A549 (cell line): ENCODE measurements at regions not wholly inside any gene's neighbourhood (a gene's known extent, or its start where the extent isn't known, plus 50 kb on each side); places are given as distances from the start of the nearest gene placed in this dataset.

Experiments
- ATAC-seq, 2 experiments: fragments of 200-7000 bp in 1 of 2; fragments of >200 bp in 1 of 2; cut with Nextera tagmentation in 1 of 2; cut with Tn5 transposase in 1 of 2; 3 replicates each; pipeline versions ENCODE4 v1.8.0 to v1.9.1; 2018 to 2020; ENCODE audit warnings: mild to moderate bottlenecking in 1 of 2, moderate library complexity in 1 of 2
- CTCF ChIA-PET: fragments of 300-600 bp; sonication (Branson Sonifier 250); formaldehyde crosslinking; extraction: SDS; loops from one replicate; lab custom pipeline; 2021; ENCODE audit warnings: antibody characterized with exemption, inconsistent platforms; lab: Yijun Ruan, JAX
- POLR2A ChIA-PET: fragments of 350-600 bp; formaldehyde crosslinking; extraction: SDS; loops from one replicate; lab custom pipeline; 2021; ENCODE audit warnings: antibody characterized with exemption, inconsistent platforms; lab: Yijun Ruan, JAX
- DNase-seq, 2 experiments: peaks; one replicate each; pipeline versions ENCODE4 v3.0.0 to v3.0.0-alpha.2; 2011 to 2016; ENCODE audit warnings: low read depth in 1 of 2, low spot score in 1 of 2
- FAIRE-seq: peaks from 2 replicates; lab custom pipeline; 2011; peaks lifted over from hg19 to GRCh38; lab: Jason Lieb, UNC
- H3K27ac ChIP-seq, 2 experiments: fragments of >200 bp; sonication (Bioruptor Twin); formaldehyde crosslinking; 3 replicates each; pipeline ENCODE4 v1.5.1; 2016 to 2017
- H3K4me1 ChIP-seq: fragments of >200 bp; sonication (Bioruptor Twin); formaldehyde crosslinking; 3 replicates; pipeline ENCODE4 v1.6.1; 2016
- H3K4me2 ChIP-seq: fragments of >200 bp; sonication (Bioruptor Twin); formaldehyde crosslinking; 3 replicates; pipeline ENCODE4 v1.6.1; 2016
- H3K4me3 ChIP-seq: fragments of >200 bp; sonication (Bioruptor Twin); formaldehyde crosslinking; 3 replicates; pipeline ENCODE4 v1.5.1; 2016
- H3K9me3 ChIP-seq: fragments of >200 bp; sonication (Bioruptor Twin); formaldehyde crosslinking; 3 replicates; pipeline ENCODE4 v1.6.1; 2016
- CBX8 ChIP-seq: fragments of 200-600 bp; sonication (generic); IDR thresholded peaks from 2 replicates; pipeline ENCODE4 v1.6.1; 2016
- CHD4 ChIP-seq: fragments of 200-600 bp; sonication (generic); IDR thresholded peaks from 2 replicates; pipeline ENCODE4 v1.6.1; 2016; ENCODE audit warnings: antibody characterized with exemption, mild to moderate bottlenecking, borderline replicate concordance
- EP300 ChIP-seq, 2 experiments: fragments of >200 bp; sonication (Bioruptor Twin); formaldehyde crosslinking; IDR thresholded peaks; 2 replicates in 1 of 2; 3 replicates in 1 of 2; pipeline ENCODE4 v1.6.1; 2016 to 2017
- GATA3 ChIP-seq: IDR thresholded peaks from 2 replicates; pipeline ENCODE4 v1.6.1; 2012; ENCODE audit warnings: borderline replicate concordance
- HOXB13 ChIP-seq: fragments of 250-450 bp; sonication (Bioruptor Pico); IDR thresholded peaks from 2 replicates; pipeline ENCODE4 v1.5.0; 2020; ENCODE audit warnings: low read depth, mild to moderate bottlenecking, moderate library complexity
- HOXB5 ChIP-seq: fragments of 250-450 bp; sonication (Bioruptor Pico); IDR thresholded peaks from 2 replicates; pipeline ENCODE4 v1.5.0; 2020; ENCODE audit warnings: mild to moderate bottlenecking, moderate library complexity
- JUN ChIP-seq, 2 experiments: fragments of >200 bp; sonication (Bioruptor Twin); formaldehyde crosslinking; IDR thresholded peaks; 2 replicates in 1 of 2; 3 replicates in 1 of 2; pipeline ENCODE4 v1.6.1; 2016 to 2017
- JUNB ChIP-seq: fragments of >200 bp; sonication (Bioruptor Twin); formaldehyde crosslinking; IDR thresholded peaks from 2 replicates; pipeline ENCODE4 v1.6.1; 2016
- MAZ ChIP-seq: fragments of 150-350 bp; IDR thresholded peaks from 2 replicates; pipeline ENCODE4 v1.6.1; 2014; ENCODE audit warnings: antibody characterized with exemption, low read depth, low read length, borderline replicate concordance
- MYC ChIP-seq: IDR thresholded peaks from 2 replicates; pipeline ENCODE4 v1.6.1; 2012; ENCODE audit warnings: mild to moderate bottlenecking, inconsistent platforms, low read length, improper control_type of control experiment, borderline replicate concordance
- NFE2L2 ChIP-seq: fragments of 150-350 bp; conservative IDR thresholded peaks from 2 replicates; pipeline ENCODE4 v1.6.1; 2014; ENCODE audit warnings: low read length
- RCOR1 ChIP-seq: fragments of 150-350 bp; IDR thresholded peaks from 2 replicates; pipeline ENCODE4 v1.6.1; 2014; ENCODE audit warnings: antibody characterized with exemption, low read length, low read depth
- RNF2 ChIP-seq: fragments of 200-600 bp; sonication (generic); IDR thresholded peaks from 2 replicates; pipeline ENCODE4 v1.6.1; 2016; ENCODE audit warnings: low read depth, mild to moderate bottlenecking, antibody characterized with exemption, moderate library complexity, borderline replicate concordance
- SMC3 ChIP-seq: fragments of >200 bp; sonication (Bioruptor Twin); formaldehyde crosslinking; IDR thresholded peaks from 3 replicates; pipeline ENCODE4 v1.6.1; 2018; ENCODE audit warnings: inconsistent platforms
- TFCP2L1 ChIP-seq: fragments of 250-450 bp; sonication (Bioruptor Pico); IDR thresholded peaks from 2 replicates; pipeline ENCODE4 v1.5.0; 2021; ENCODE audit warnings: mild to moderate bottlenecking
- TP53 ChIP-seq: fragments of 250-450 bp; sonication (Bioruptor Pico); IDR thresholded peaks from 2 replicates; pipeline ENCODE4 v1.5.0; 2021; ENCODE audit warnings: mild to moderate bottlenecking, moderate library complexity
- ZNF302 ChIP-seq: fragments of 250-450 bp; sonication (Bioruptor Pico); IDR thresholded peaks from 2 replicates; pipeline ENCODE4 v1.9.0; 2021; ENCODE audit warnings: inconsistent platforms, mild to moderate bottlenecking, moderate library complexity
- WGBS: methylation state at CpG from one replicate; pipeline ENCODE4 v1.1.6; 2017; ENCODE audit errors: missing lambda C conversion rate; 5-methylcytosine and 5-hydroxymethylcytosine counted together
- TF ChIP-seq, protein P1 (sequence below): fragments of 450-650 bp; IDR thresholded peaks from 2 replicates; pipeline ENCODE4 v1.6.1; 2014; ENCODE audit warnings: antibody characterized with exemption
- TF ChIP-seq, protein P2 (sequence below): IDR thresholded peaks from 2 replicates; pipeline ENCODE4 v1.6.1; 2012
- TF ChIP-seq, protein P3 (sequence below): fragments of 150-350 bp; IDR thresholded peaks from 2 replicates; pipeline ENCODE4 v1.6.1; 2014; ENCODE audit warnings: low read depth, mild to moderate bottlenecking, low read length
- TF ChIP-seq, protein P4 (sequence below): fragments of >200 bp; sonication (Bioruptor Twin); formaldehyde crosslinking; IDR thresholded peaks from 3 replicates; pipeline ENCODE4 v1.5.1; 2016

DNA sequence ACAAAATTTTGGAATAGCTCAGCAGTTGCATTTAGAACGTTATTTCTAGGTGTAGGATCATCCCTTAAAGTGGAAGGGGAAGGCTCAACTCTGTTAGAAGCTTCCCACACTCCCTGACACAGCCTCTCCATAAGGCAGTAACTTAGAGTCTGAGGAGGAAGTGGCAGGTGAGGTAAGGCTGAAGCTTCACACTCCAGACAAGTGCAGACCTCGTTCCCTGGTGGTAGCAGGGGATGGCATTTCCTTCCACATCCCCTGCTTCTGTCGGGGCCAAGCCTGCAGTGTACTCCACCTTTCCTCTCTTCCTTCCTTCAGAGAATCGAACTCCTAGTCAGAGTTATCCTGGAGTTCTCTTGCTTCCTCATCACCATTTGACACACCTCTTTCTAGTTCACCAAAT, 224.7 kb downstream of the CYRIA start:
- Histone ChIP-seq H3K9me3 (no peaks in the 10 kb centered on the region), H3K4me2 (no peak overlapping the region), H3K27ac (no peak overlapping the region), H3K4me3 (no peak overlapping the region), H3K4me1 (no peaks in the 10 kb centered on the region)
- no peak for DNase-seq
- ChIA-PET CTCF (no interaction called here), POLR2A (no interaction called here)
- no peak for TF ChIP-seq ZNF302 (CRISPR knock-in tag)
- TF ChIP-seq, protein P1, sequence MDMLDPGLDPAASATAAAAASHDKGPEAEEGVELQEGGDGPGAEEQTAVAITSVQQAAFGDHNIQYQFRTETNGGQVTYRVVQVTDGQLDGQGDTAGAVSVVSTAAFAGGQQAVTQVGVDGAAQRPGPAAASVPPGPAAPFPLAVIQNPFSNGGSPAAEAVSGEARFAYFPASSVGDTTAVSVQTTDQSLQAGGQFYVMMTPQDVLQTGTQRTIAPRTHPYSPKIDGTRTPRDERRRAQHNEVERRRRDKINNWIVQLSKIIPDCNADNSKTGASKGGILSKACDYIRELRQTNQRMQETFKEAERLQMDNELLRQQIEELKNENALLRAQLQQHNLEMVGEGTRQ, result no peak
- no peak for TF ChIP-seq TP53 (CRISPR knock-in tag)
- no peak for TF ChIP-seq NFE2L2
- no peak for FAIRE-seq
- no peak for ATAC-seq
- 0% methylated on average over 4 of the region's 4 CpGs for WGBS

DNA sequence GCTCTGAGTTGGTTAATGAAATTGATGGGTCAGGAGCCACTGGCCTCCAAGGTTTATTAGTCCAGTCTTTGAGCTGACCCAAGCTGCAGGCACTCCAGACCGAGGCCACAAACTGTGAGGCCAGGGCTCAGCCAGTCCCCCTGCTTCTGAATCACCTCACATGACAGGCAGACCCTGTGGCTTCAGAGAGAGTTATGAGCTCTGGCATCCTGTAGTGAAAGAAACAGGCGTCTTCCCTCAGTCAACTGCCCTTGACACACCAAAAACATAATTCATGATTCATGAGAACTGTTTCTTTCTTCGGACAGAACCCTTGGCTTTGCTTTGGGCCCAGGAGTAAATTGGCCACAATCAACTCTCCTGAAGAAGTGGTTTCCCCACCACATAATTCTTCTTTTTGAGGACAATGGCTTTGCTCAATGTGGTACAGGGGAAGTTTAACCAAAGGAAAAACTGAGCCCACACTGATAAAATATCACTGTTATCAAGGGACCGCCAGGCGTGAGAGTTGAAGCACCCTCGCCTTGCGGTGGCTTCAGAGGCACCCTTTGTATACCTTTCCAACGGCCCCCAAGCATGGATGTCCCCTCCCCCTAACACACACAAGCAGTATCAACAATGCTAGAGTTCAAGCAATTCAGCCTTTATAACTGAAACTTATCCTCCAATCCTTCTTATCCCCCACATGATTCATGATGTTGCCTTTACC, 226.9 kb downstream of the CYRIA start:
- H3K4me2 ChIP-seq, result no peak overlapping the region
- no peak overlapping the region for H3K4me3 ChIP-seq
- ChIA-PET CTCF (interaction anchor here (1.8 kb wide), 1 partner anchor 9 kb away, joined by 4 read pairs; no protein-coding TSS in a partner anchor), POLR2A (no interaction called here)
- no peaks in the 10 kb centered on the region for H3K9me3 ChIP-seq
- no peak overlapping the region for H3K27ac ChIP-seq
- no peak for ATAC-seq
- 34% methylated on average over 8 of the region's 8 CpGs for WGBS
- H3K4me1 ChIP-seq, result no peaks in the 10 kb centered on the region
- no peak for FAIRE-seq
- TF ChIP-seq, protein P2, sequence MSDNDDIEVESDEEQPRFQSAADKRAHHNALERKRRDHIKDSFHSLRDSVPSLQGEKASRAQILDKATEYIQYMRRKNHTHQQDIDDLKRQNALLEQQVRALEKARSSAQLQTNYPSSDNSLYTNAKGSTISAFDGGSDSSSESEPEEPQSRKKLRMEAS, result no peak
- no peak for TF ChIP-seq GATA3
- TF ChIP-seq TFCP2L1 (CRISPR knock-in tag), result no peak
- TF ChIP-seq EP300 (IDR thresholded peaks at IDR 0.05), result no peak
- TF ChIP-seq MYC, result no peak
- TF ChIP-seq CBX8, result no peak
- TF ChIP-seq, protein P3, sequence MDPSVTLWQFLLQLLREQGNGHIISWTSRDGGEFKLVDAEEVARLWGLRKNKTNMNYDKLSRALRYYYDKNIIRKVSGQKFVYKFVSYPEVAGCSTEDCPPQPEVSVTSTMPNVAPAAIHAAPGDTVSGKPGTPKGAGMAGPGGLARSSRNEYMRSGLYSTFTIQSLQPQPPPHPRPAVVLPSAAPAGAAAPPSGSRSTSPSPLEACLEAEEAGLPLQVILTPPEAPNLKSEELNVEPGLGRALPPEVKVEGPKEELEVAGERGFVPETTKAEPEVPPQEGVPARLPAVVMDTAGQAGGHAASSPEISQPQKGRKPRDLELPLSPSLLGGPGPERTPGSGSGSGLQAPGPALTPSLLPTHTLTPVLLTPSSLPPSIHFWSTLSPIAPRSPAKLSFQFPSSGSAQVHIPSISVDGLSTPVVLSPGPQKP, result no peak
- TF ChIP-seq HOXB13, result no peak
- TF ChIP-seq RNF2, result no peak
- TF ChIP-seq JUN (IDR thresholded peaks at IDR 0.05), result no peak
- TF ChIP-seq ZNF302 (CRISPR knock-in tag), result no peak
- TF ChIP-seq JUNB, result no peak
- no peak for TF ChIP-seq CHD4
- no peak for DNase-seq

DNA sequence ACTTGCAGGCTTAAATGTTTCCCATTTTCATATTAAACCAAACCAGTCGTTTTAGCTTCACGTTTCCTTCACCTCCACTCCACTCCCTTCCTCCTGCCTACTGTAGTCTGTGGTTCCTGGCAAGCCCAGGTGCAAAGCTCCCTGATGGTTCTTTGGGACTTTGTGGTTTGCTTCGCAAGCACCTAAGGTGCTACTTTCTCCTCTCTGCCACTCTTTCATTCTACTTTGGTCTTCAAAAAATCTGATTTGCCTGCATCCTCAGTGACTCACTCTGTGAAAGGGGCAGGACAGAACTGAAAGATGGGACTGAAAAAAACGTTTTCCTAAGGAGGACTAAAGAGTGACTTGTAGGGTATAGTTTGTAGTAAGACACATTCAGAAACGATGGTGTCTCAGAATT, 228.4 kb downstream of the CYRIA start:
- ATAC-seq (no peak), DNase-seq (no peak), FAIRE-seq (no peak)
- H3K4me1 ChIP-seq, result no peaks in the 10 kb centered on the region
- H3K4me2 ChIP-seq, result no peak overlapping the region
- no peak overlapping the region for H3K4me3 ChIP-seq
- no peak for TF ChIP-seq MAZ
- TF ChIP-seq RCOR1, result no peak
- no peak for TF ChIP-seq TP53 (CRISPR knock-in tag)
- TF ChIP-seq HOXB5 (CRISPR knock-in tag), result no peak
- TF ChIP-seq SMC3, result no peak
- TF ChIP-seq, protein P4, sequence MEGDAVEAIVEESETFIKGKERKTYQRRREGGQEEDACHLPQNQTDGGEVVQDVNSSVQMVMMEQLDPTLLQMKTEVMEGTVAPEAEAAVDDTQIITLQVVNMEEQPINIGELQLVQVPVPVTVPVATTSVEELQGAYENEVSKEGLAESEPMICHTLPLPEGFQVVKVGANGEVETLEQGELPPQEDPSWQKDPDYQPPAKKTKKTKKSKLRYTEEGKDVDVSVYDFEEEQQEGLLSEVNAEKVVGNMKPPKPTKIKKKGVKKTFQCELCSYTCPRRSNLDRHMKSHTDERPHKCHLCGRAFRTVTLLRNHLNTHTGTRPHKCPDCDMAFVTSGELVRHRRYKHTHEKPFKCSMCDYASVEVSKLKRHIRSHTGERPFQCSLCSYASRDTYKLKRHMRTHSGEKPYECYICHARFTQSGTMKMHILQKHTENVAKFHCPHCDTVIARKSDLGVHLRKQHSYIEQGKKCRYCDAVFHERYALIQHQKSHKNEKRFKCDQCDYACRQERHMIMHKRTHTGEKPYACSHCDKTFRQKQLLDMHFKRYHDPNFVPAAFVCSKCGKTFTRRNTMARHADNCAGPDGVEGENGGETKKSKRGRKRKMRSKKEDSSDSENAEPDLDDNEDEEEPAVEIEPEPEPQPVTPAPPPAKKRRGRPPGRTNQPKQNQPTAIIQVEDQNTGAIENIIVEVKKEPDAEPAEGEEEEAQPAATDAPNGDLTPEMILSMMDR, result no peak
- no peaks in the 10 kb centered on the region for H3K9me3 ChIP-seq
- CTCF ChIA-PET, result interaction anchor here (1.8 kb wide), 1 partner anchor 11 kb away, joined by 4 read pairs; no protein-coding TSS in a partner anchor
- no peak overlapping the region for H3K27ac ChIP-seq
- POLR2A ChIA-PET, result no interaction called here
- 8% methylated on average over 5 of the region's 5 CpGs for WGBS
